ENCODE measurements at regions not wholly inside any gene's neighbourhood (a gene's known extent, or its start where the extent isn't known, plus 50 kb on each side); places are given as distances from the start of the nearest gene placed in this dataset.
A peak's percentile ranks its signal among the peaks of the same experiment; 100 is the strongest.

GRCh38 chr2:146527166-146527565 lies 1317.7 kb upstream of the ACVR2A start:
- POLR2A ChIA-PET (ENCODE audit: low non-redundant PET): no interaction called here
- Histone ChIP-seq H3K36me3 (ENCODE audit: insufficient read depth, low read length, poor library complexity, severe bottlenecking) (no peaks in the 10 kb centered on the region), H3K27ac (ENCODE audit: low read depth, low read length, poor library complexity, severe bottlenecking) (no peak overlapping the region), H3K9me3 (ENCODE audit: low read depth, low read length, poor library complexity, severe bottlenecking) (no peaks in the 10 kb centered on the region), H3K27me3 (replicated peaks; ENCODE audit: insufficient read depth, low read depth, low read length, poor library complexity) (no peaks in the 10 kb centered on the region), H3K4me3 (ENCODE audit: low read depth, low read length, poor library complexity, severe bottlenecking) (no peak overlapping the region), H3K4me1 (ENCODE audit: insufficient read depth, low read length, poor library complexity, severe bottlenecking) (peaks cover 10% of the 10 kb centered on the region)
- CTCF ChIA-PET: no interaction called here
- no TSS peak for BruUV-seq (replicated peaks)
- TF ChIP-seq EZH2 (IDR thresholded peaks at IDR 0.05; ENCODE audit: borderline replicate concordance, low read depth, low read length, poor library complexity, severe bottlenecking) (no peak), CTCF (conservative IDR thresholded peaks at IDR 0.05; ENCODE audit: low read depth, low read length) (no peak)
- no peak for DNase-seq (ENCODE audit: low spot score)
- intact Hi-C loops (cut with micrococcal nuclease; ENCODE audit: unreplicated experiment): loop anchor here (10.0 kb wide), 2 partner anchors 592 to 772 kb away; no protein-coding TSS in a partner anchor

GRCh38 chr2:146523196-146523595 lies 1321.6 kb upstream of the ACVR2A start:
- Histone ChIP-seq H3K4me3 (ENCODE audit: low read depth, low read length, poor library complexity, severe bottlenecking) (no peak overlapping the region), H3K9me3 (ENCODE audit: low read depth, low read length, poor library complexity, severe bottlenecking) (no peaks in the 10 kb centered on the region), H3K4me1 (ENCODE audit: insufficient read depth, low read length, poor library complexity, severe bottlenecking) (peaks cover 10% of the 10 kb centered on the region), H3K27me3 (replicated peaks; ENCODE audit: insufficient read depth, low read depth, low read length, poor library complexity) (no peaks in the 10 kb centered on the region), H3K27ac (ENCODE audit: low read depth, low read length, poor library complexity, severe bottlenecking) (no peak overlapping the region), H3K36me3 (ENCODE audit: insufficient read depth, low read length, poor library complexity, severe bottlenecking) (no peaks in the 10 kb centered on the region)
- POLR2A ChIA-PET (ENCODE audit: low non-redundant PET): no interaction called here
- BruUV-seq (replicated peaks): no TSS peak
- intact Hi-C loops (cut with micrococcal nuclease; ENCODE audit: unreplicated experiment): loop anchor here (2.0 to 10.0 kb wide), 5 partner anchors 196 to 981 kb away; no protein-coding TSS in a partner anchor
- CTCF ChIA-PET: interaction anchor here (0.6 kb wide), 2 partner anchors 372 to 1971 kb away, joined by 4 to 5 read pairs; no protein-coding TSS in a partner anchor
- TF ChIP-seq EZH2 (IDR thresholded peaks at IDR 0.05; ENCODE audit: borderline replicate concordance, low read depth, low read length, poor library complexity, severe bottlenecking) (no peak), CTCF (conservative IDR thresholded peaks at IDR 0.05; ENCODE audit: low read depth, low read length) (peak; percentile 58)
- peak; percentile 67 for DNase-seq (ENCODE audit: low spot score)

DNA sequence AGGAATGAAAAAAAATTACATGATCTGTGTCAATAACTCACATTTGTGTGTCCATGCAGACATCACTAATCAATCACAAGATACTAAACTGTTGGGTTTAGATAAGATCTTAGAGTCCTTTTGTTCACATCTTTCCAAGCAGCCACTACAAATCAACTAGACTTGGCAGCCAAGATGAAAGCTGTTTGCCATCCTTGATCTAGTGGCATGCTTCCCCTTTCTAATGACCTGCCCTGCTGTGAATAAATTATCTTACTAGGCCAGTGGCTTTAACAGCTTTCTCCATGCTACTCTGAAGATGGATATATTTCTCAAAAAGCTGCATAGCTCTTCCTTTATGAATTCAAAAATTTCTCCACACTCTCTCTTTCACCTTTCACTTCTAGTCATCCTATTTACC lies 1338.0 kb upstream of the ACVR2A start:
- DNase-seq (ENCODE audit: low spot score): peak; percentile 43
- intact Hi-C loops (cut with micrococcal nuclease; ENCODE audit: unreplicated experiment): no loop called here
- Histone ChIP-seq H3K27me3 (replicated peaks; ENCODE audit: insufficient read depth, low read depth, low read length, poor library complexity) (no peaks in the 10 kb centered on the region), H3K27ac (ENCODE audit: low read depth, low read length, poor library complexity, severe bottlenecking) (no peak overlapping the region), H3K36me3 (ENCODE audit: insufficient read depth, low read length, poor library complexity, severe bottlenecking) (no peaks in the 10 kb centered on the region), H3K4me3 (ENCODE audit: low read depth, low read length, poor library complexity, severe bottlenecking) (no peak overlapping the region), H3K9me3 (ENCODE audit: low read depth, low read length, poor library complexity, severe bottlenecking) (no peaks in the 10 kb centered on the region), H3K4me1 (ENCODE audit: insufficient read depth, low read length, poor library complexity, severe bottlenecking) (no peaks in the 10 kb centered on the region)
- TF ChIP-seq EZH2 (IDR thresholded peaks at IDR 0.05; ENCODE audit: borderline replicate concordance, low read depth, low read length, poor library complexity, severe bottlenecking) (no peak), CTCF (conservative IDR thresholded peaks at IDR 0.05; ENCODE audit: low read depth, low read length) (no peak)
- CTCF ChIA-PET: interaction anchor here (0.7 kb wide), 1 partner anchor 10 kb away, joined by 3 read pairs; no protein-coding TSS in a partner anchor
- BruUV-seq (replicated peaks): no TSS peak
- POLR2A ChIA-PET (ENCODE audit: low non-redundant PET): no interaction called here
